ENCODE measurements at regions not wholly inside any gene's neighbourhood (a gene's known extent, or its start where the extent isn't known, plus 50 kb on each side); places are given as distances from the start of the nearest gene placed in this dataset.

- no peak overlapping the region for H2AFZ ChIP-seq (ENCODE audit: low read length)
- no peak for DNase-seq (ENCODE audit: low spot score)
- H3K9ac ChIP-seq (ENCODE audit: insufficient read depth, low read depth, low read length), result no peak overlapping the region
- FAIRE-seq, result no peak
- TF ChIP-seq HNF1B (CRISPR knock-in tag; IDR thresholded peaks at IDR 0.05), result no peak
- TF ChIP-seq ZNF629 (CRISPR knock-in tag; conservative IDR thresholded peaks at IDR 0.05), result no peak
- ChIA-PET CTCF (ENCODE audit: low intra/inter-chr PET ratio, low total read pairs) (no interaction called here), POLR2A (no interaction called here)
- BruUV-seq (replicated peaks), result no TSS peak
- H3K4me3 ChIP-seq (replicated peaks in 1 of 3; ENCODE audit: insufficient read depth in 1 of 3, low read depth in 2 of 3, low read length in 3 of 3), result no peak overlapping the region
- no peak for ATAC-seq
- H3K4me2 ChIP-seq (ENCODE audit: low read depth, low read length), result no peak overlapping the region
- intact Hi-C loops (cut with micrococcal nuclease; ENCODE audit: unreplicated experiment) (no loop called here), in situ Hi-C loops (cut with HindIII; ENCODE audit: extremely low pct_ligation_motif_present, low pct_unique_long_range_greater_than_20kb) (no loop called here)
- no peaks in the 10 kb centered on the region for H3K4me1 ChIP-seq (ENCODE audit: insufficient read depth, low read length)
- no peak overlapping the region for H3K27ac ChIP-seq (ENCODE audit: extremely low read length, insufficient read depth, low read length)
- H3K27me3 ChIP-seq (ENCODE audit: control insufficient read depth in 1 of 2, insufficient read depth in 2 of 2, low read length in 2 of 2), result no peaks in the 10 kb centered on the region
- no peaks in the 10 kb centered on the region for H3K79me2 ChIP-seq (ENCODE audit: insufficient read depth, low read length)
- H4K20me1 ChIP-seq (ENCODE audit: insufficient read depth, low read length), result no peaks in the 10 kb centered on the region
- peaks cover 10% of the 10 kb centered on the region for H3K9me3 ChIP-seq (ENCODE audit: low read length)
- 2% methylated on average over 2 of the region's 2 CpGs for WGBS (ENCODE audit: low lambda C conversion rate)
- H3K36me3 ChIP-seq (replicated peaks in 1 of 2; ENCODE audit: control insufficient read depth in 1 of 2, insufficient read depth in 2 of 2, low read length in 2 of 2), result no peaks in the 10 kb centered on the region
Measured at GRCh38 chr9:25537808-25538207, 140.4 kb downstream of the TUSC1 start.

GRCh38 chr9:25519286-25519685 lies 159.0 kb downstream of the TUSC1 start:
- WGBS (ENCODE audit: low lambda C conversion rate), result 0% methylated on average over 2 of the region's 2 CpGs
- Histone ChIP-seq H3K27me3 (ENCODE audit: control insufficient read depth in 1 of 2, insufficient read depth in 2 of 2, low read length in 2 of 2) (no peaks in the 10 kb centered on the region), H3K4me1 (ENCODE audit: insufficient read depth, low read length) (no peaks in the 10 kb centered on the region), H4K20me1 (ENCODE audit: insufficient read depth, low read length) (no peaks in the 10 kb centered on the region), H3K27ac (ENCODE audit: extremely low read length, insufficient read depth, low read length) (no peak overlapping the region), H3K4me3 (replicated peaks in 1 of 3; ENCODE audit: insufficient read depth in 1 of 3, low read depth in 2 of 3, low read length in 3 of 3) (no peak overlapping the region), H3K9me3 (ENCODE audit: low read length) (peaks cover 29% of the 10 kb centered on the region), H3K36me3 (replicated peaks in 1 of 2; ENCODE audit: control insufficient read depth in 1 of 2, insufficient read depth in 2 of 2, low read length in 2 of 2) (no peaks in the 10 kb centered on the region), H3K4me2 (ENCODE audit: low read depth, low read length) (no peak overlapping the region), H3K9ac (ENCODE audit: insufficient read depth, low read depth, low read length) (no peak overlapping the region), H2AFZ (ENCODE audit: low read length) (no peak overlapping the region), H3K79me2 (ENCODE audit: insufficient read depth, low read length) (no peaks in the 10 kb centered on the region)
- POLR2A ChIA-PET, result no interaction called here
- intact Hi-C loops (cut with micrococcal nuclease; ENCODE audit: unreplicated experiment), result no loop called here
- in situ Hi-C loops (cut with HindIII; ENCODE audit: extremely low pct_ligation_motif_present, low pct_unique_long_range_greater_than_20kb), result no loop called here
- ATAC-seq, result no peak
- CTCF ChIA-PET (ENCODE audit: low intra/inter-chr PET ratio, low total read pairs), result no interaction called here
- DNase-seq (ENCODE audit: low spot score), result no peak
- FAIRE-seq, result no peak
- BruUV-seq (replicated peaks), result no TSS peak
- no peak for TF ChIP-seq ZBTB1 (CRISPR knock-in tag; IDR thresholded peaks at IDR 0.05; ENCODE audit: borderline replicate concordance)
- no peak for TF ChIP-seq MYC (CRISPR knock-in tag; IDR thresholded peaks at IDR 0.05; ENCODE audit: borderline replicate concordance)
- no peak for TF ChIP-seq E2F1 (CRISPR knock-in tag; IDR thresholded peaks at IDR 0.05)
- TF ChIP-seq GMEB2 (CRISPR knock-in tag; IDR thresholded peaks at IDR 0.05; ENCODE audit: low read depth), result no peak
- TF ChIP-seq ZBTB39 (CRISPR knock-in tag; IDR thresholded peaks at IDR 0.05), result no peak
- no peak for TF ChIP-seq LCORL (IDR thresholded peaks at IDR 0.05)
- no peak for TF ChIP-seq LCORL (CRISPR knock-in tag; IDR thresholded peaks at IDR 0.05)
- TF ChIP-seq AGO1 (IDR thresholded peaks at IDR 0.05; ENCODE audit: low read depth, low read length, poor library complexity, severe bottlenecking), result no peak
- TF ChIP-seq ELF3 (CRISPR knock-in tag; IDR thresholded peaks at IDR 0.05), result no peak
- no peak for TF ChIP-seq RFXANK (CRISPR knock-in tag; IDR thresholded peaks at IDR 0.05)
- TF ChIP-seq ZNF576 (CRISPR knock-in tag; IDR thresholded peaks at IDR 0.05), result no peak
- no peak for TF ChIP-seq FLYWCH1 (CRISPR knock-in tag; IDR thresholded peaks at IDR 0.05)

Data from HepG2 (cell line).